ENCODE measurements at regions not wholly inside any gene's neighbourhood (a gene's known extent, or its start where the extent isn't known, plus 50 kb on each side); places are given as distances from the start of the nearest gene placed in this dataset.

DNA sequence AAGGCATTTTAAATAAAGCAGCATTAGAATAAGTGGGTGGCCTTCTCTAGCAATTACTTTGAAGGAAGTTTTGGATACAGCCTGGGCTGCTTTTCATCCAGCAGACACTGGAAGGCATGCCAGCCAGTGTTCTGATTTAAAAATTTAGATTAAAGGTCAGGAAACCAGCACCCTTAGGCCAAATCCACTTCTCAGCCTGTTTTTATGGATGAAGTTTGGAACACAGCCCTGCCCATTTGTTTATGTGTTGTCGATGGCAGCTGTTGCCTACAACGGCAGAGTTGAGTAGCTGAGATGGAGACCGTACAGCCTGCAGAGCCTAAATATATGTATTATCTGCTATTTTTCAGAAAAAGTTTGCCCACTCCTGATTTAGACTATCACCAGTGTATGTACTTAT is 313.6 kb upstream of the ACVR2A start:
- TF ChIP-seq POLR2AphosphoS5 (IDR thresholded peaks at IDR 0.05; ENCODE audit: low read depth, low read length) (no peak), CTCF (IDR thresholded peaks at IDR 0.05) (no peak), SIN3A (IDR thresholded peaks at IDR 0.05; ENCODE audit: borderline replicate concordance, insufficient read depth, low read depth, low read length) (no peak), TCF7L2 (IDR thresholded peaks at IDR 0.05; ENCODE audit: low read depth, low read length) (no peak)
